ENCODE measurements at regions not wholly inside any gene's neighbourhood (a gene's known extent, or its start where the extent isn't known, plus 50 kb on each side); places are given as distances from the start of the nearest gene placed in this dataset. TPM values are rescaled to one million over a fixed set of nuclear protein-coding genes. Genes with fewer than 3 reads are reported as not detected.

GRCh38 chr4:22031423-22031822 is 82.9 kb upstream of the KCNIP4 start:
- no peak for DNase-seq (ENCODE audit: low read depth in 2 of 3, low spot score in 2 of 3)

GRCh38 chr4:22030881-22031280 is 82.3 kb upstream of the KCNIP4 start:
- no peak for DNase-seq (ENCODE audit: low read depth in 2 of 3, low spot score in 2 of 3)

- DNase-seq (ENCODE audit: low read depth in 2 of 3, low spot score in 2 of 3), result no peak
Measured at GRCh38 chr4:22030307-22030706, 81.7 kb upstream of the KCNIP4 start.

GRCh38 chr4:22029803-22030202 is 81.2 kb upstream of the KCNIP4 start:
- no peak for DNase-seq (ENCODE audit: low read depth in 2 of 3, low spot score in 2 of 3)

GRCh38 chr4:22021106-22021505 is 72.5 kb upstream of the KCNIP4 start:
- DNase-seq (ENCODE audit: low read depth in 2 of 3, low spot score in 2 of 3), result no peak

- no peak for DNase-seq (ENCODE audit: low read depth in 2 of 3, low spot score in 2 of 3)
Measured at GRCh38 chr4:22020129-22020528, 71.6 kb upstream of the KCNIP4 start.

- DNase-seq (ENCODE audit: low read depth in 2 of 3, low spot score in 2 of 3), result no peak
Measured at GRCh38 chr4:22019676-22020075, 71.1 kb upstream of the KCNIP4 start.

- no peak for DNase-seq (ENCODE audit: low read depth in 2 of 3, low spot score in 2 of 3)
Measured at GRCh38 chr4:22014222-22014741, 65.7 kb upstream of the KCNIP4 start.

GRCh38 chr4:22003878-22004277 is 55.3 kb upstream of the KCNIP4 start:
- no peak for DNase-seq (ENCODE audit: low read depth in 2 of 3, low spot score in 2 of 3)

Small RNA genes lying in the stretch of these regions (small RNA-seq; reads per million reads assigned to genes)
- gene RNU6-420P, result not detected
